PC-3 (cell line): ENCODE measurements at regions not wholly inside any gene's neighbourhood (a gene's known extent, or its start where the extent isn't known, plus 50 kb on each side); places are given as distances from the start of the nearest gene placed in this dataset.

ENCODE experiments used
- CTCF ChIP-seq: fragments of 300-600 bp; sonication (generic); conservative IDR thresholded peaks from 2 replicates; pipeline ENCODE4 v1.5.1; 2017; ENCODE audit warnings: antibody characterized with exemption, low read depth, mild to moderate bottlenecking, low read length
- EZH2 ChIP-seq: fragments of 300-600 bp; sonication (generic); IDR thresholded peaks from one replicate; pipeline ENCODE4 v1.6.1; 2017; ENCODE audit warnings: antibody characterized with exemption, mild to moderate bottlenecking, low read length; ENCODE audit not compliant: unreplicated experiment

GRCh38 chr13:97742084-97742483 is 211.4 kb upstream of the IPO5 start:
- no peak for TF ChIP-seq CTCF
- TF ChIP-seq EZH2: no peak
